Esophagus squamous epithelium (tissue), 5 donors: ENCODE measurements at regions not wholly inside any gene's neighbourhood (a gene's known extent, or its start where the extent isn't known, plus 50 kb on each side); places are given as distances from the start of the nearest gene placed in this dataset.

ENCODE experiments used
- DNase-seq: peaks from one replicate; lab custom pipeline; 2025; lab: John Stamatoyannopoulos, UW
- H3K27ac ChIP-seq, 4 donors: fragments of 200-600 bp; sonication (generic); one replicate each; pipeline ENCODE4 v1.5.1; 2016 to 2019; ENCODE audit warnings: mild to moderate bottlenecking in 1 of 4
- H3K27me3 ChIP-seq, 4 donors: fragments of 200-600 bp; sonication (generic); 1 replicate in 3 of 4; 2 replicates in 1 of 4; pipeline versions ENCODE4 v1.5.1 to v1.6.0; 2017 to 2021; ENCODE audit warnings: antibody characterized with exemption in 1 of 4
- H3K36me3 ChIP-seq, 3 donors: fragments of 200-600 bp; sonication (generic); one replicate each; pipeline ENCODE4 v1.5.1; 2016 to 2019
- H3K4me1 ChIP-seq, 3 donors: fragments of 200-600 bp; sonication (generic); one replicate each; pipeline ENCODE4 v1.5.1; 2017 to 2019
- H3K4me3 ChIP-seq, 4 donors: fragments of 200-600 bp; sonication (generic); 1 replicate in 3 of 4; 2 replicates in 1 of 4; pipeline ENCODE4 v1.5.1; 2016 to 2019; ENCODE audit warnings: mild to moderate bottlenecking in 2 of 4, moderate library complexity in 1 of 4
- H3K9me3 ChIP-seq, 3 donors: fragments of 200-600 bp; sonication (generic); one replicate each; pipeline ENCODE4 v1.5.1; 2016 to 2019
- CTCF ChIP-seq, 6 experiments: fragments of 450-650 bp in 4 of 6; fragments of 200-600 bp in 2 of 6; sonication (generic) in 2 of 6; IDR thresholded peaks; one replicate each; pipeline ENCODE4 v1.5.1; 2016 to 2019; ENCODE audit warnings: antibody characterized with exemption in 6 of 6, mild to moderate bottlenecking in 4 of 6, moderate library complexity in 4 of 6
- POLR2A ChIP-seq, 4 donors: fragments of 450-650 bp; IDR thresholded peaks; one replicate each; pipeline ENCODE4 v1.6.1; 2017; ENCODE audit warnings: antibody characterized with exemption in 4 of 4, mild to moderate bottlenecking in 4 of 4, moderate library complexity in 3 of 4
- WGBS, 2 donors: methylation state at CpG; one replicate each; pipeline ENCODE4 v1.1.5; 2018; 5-methylcytosine and 5-hydroxymethylcytosine counted together
- intact Hi-C: fragments of 100-400 bp; cut with DNase I; formaldehyde crosslinking; loops from one replicate; pipeline ENCODE4 v1.15.0; 2022
- donor health status: DM: yes; HTN: yes; CAD: no.

- no peaks in the 10 kb centered on the region for H3K36me3 ChIP-seq
These were observed 197.4 kb upstream of the KRR1 start for GRCh38 chr12:75708802-75709201.

GRCh38 chr12:75707983-75708382, 196.6 kb upstream of the KRR1 start:
- DNase-seq: no peak
- Histone ChIP-seq H3K9me3 (no peaks in the 10 kb centered on the region), H3K4me1 (peaks cover 6 to 63% (median 36%) of the 10 kb centered on the region in 3 donors), H3K27ac (no peak overlapping the region), H3K27me3 (no peaks in the 10 kb centered on the region), H3K36me3 (no peaks in the 10 kb centered on the region), H3K4me3 (no peak overlapping the region)
- intact Hi-C loops: no loop called here
- TF ChIP-seq POLR2A (IDR thresholded peaks at IDR 0.05): no peak
- TF ChIP-seq CTCF (IDR thresholded peaks at IDR 0.05): no peak
- 78 to 96% methylated on average over 3 of the region's 3 CpGs for WGBS, 2 donors

More at GRCh38 chr12:75708802-75709201, 197.4 kb upstream of the KRR1 start:
- no peak overlapping the region for H3K4me3 ChIP-seq
- no peaks in the 10 kb centered on the region for H3K9me3 ChIP-seq
- DNase-seq: no peak
- no peaks in the 10 kb centered on the region for H3K27me3 ChIP-seq
- intact Hi-C loops: no loop called here
- H3K27ac ChIP-seq: no peak overlapping the region
- peaks cover 9 to 71% (median 38%) of the 10 kb centered on the region in 3 donors for H3K4me1 ChIP-seq
- 54 to 61% methylated on average over 1 of the region's 1 CpG for WGBS, 2 donors
- TF ChIP-seq CTCF (IDR thresholded peaks at IDR 0.05): no peak
- no peak for TF ChIP-seq POLR2A (IDR thresholded peaks at IDR 0.05)

GRCh38 chr12:75706786-75707605, 195.6 kb upstream of the KRR1 start:
- peak overlapping the region in 3 of 4 donors; percentile 6 to 34 (median 32) for H3K27ac ChIP-seq
- no peaks in the 10 kb centered on the region for H3K9me3 ChIP-seq
- 64 to 69% methylated on average over 8 of the region's 8 CpGs for WGBS, 2 donors
- no peak overlapping the region for H3K4me3 ChIP-seq
- TF ChIP-seq POLR2A (IDR thresholded peaks at IDR 0.05) (no peak), CTCF (IDR thresholded peaks at IDR 0.05) (no peak)
- no peak for DNase-seq
- H3K36me3 ChIP-seq: no peaks in the 10 kb centered on the region
- intact Hi-C loops: no loop called here
- H3K4me1 ChIP-seq: peaks cover 0 to 53% (median 30%) of the 10 kb centered on the region in 3 donors
- no peaks in the 10 kb centered on the region for H3K27me3 ChIP-seq

GRCh38 chr12:75705749-75706711, 194.6 kb upstream of the KRR1 start:
- 64 to 88% methylated on average over 8 of the region's 8 CpGs for WGBS, 2 donors
- DNase-seq: no peak
- intact Hi-C loops: no loop called here
- no peak for TF ChIP-seq CTCF (IDR thresholded peaks at IDR 0.05)
- Histone ChIP-seq H3K27ac (peak overlapping the region in 3 of 4 donors; percentile 17 to 34 (median 32)), H3K4me3 (no peak overlapping the region), H3K4me1 (peaks cover 0 to 43% (median 25%) of the 10 kb centered on the region in 3 donors), H3K27me3 (no peaks in the 10 kb centered on the region), H3K36me3 (no peaks in the 10 kb centered on the region), H3K9me3 (no peaks in the 10 kb centered on the region)
